ENCODE measurements at regions not wholly inside any gene's neighbourhood (a gene's known extent, or its start where the extent isn't known, plus 50 kb on each side); places are given as distances from the start of the nearest gene placed in this dataset.

- DNase-seq (ENCODE audit: low spot score in 2 of 2), result no peak
- intact Hi-C loops (cut with DNase I; ENCODE audit: low total_unique reads), result no loop called here
- no peak overlapping the region for H3K4me3 ChIP-seq (ENCODE audit: low read depth, poor library complexity, severe bottlenecking)
- TF ChIP-seq POLR2A (IDR thresholded peaks at IDR 0.05), result no peak
- TF ChIP-seq, protein P1, sequence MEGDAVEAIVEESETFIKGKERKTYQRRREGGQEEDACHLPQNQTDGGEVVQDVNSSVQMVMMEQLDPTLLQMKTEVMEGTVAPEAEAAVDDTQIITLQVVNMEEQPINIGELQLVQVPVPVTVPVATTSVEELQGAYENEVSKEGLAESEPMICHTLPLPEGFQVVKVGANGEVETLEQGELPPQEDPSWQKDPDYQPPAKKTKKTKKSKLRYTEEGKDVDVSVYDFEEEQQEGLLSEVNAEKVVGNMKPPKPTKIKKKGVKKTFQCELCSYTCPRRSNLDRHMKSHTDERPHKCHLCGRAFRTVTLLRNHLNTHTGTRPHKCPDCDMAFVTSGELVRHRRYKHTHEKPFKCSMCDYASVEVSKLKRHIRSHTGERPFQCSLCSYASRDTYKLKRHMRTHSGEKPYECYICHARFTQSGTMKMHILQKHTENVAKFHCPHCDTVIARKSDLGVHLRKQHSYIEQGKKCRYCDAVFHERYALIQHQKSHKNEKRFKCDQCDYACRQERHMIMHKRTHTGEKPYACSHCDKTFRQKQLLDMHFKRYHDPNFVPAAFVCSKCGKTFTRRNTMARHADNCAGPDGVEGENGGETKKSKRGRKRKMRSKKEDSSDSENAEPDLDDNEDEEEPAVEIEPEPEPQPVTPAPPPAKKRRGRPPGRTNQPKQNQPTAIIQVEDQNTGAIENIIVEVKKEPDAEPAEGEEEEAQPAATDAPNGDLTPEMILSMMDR (IDR thresholded peaks at IDR 0.05), result no peak
- 59 to 63% methylated on average over 2 of the region's 2 CpGs for WGBS, 2 donors
Measured at GRCh38 chr5:158430166-158430797, 571.3 kb upstream of the CLINT1 start.

- no peak overlapping the region for H3K4me3 ChIP-seq (ENCODE audit: low read depth, poor library complexity, severe bottlenecking)
- TF ChIP-seq, protein P1 (IDR thresholded peaks at IDR 0.05), result no peak
- no peak for TF ChIP-seq POLR2A (IDR thresholded peaks at IDR 0.05)
- DNase-seq (ENCODE audit: low spot score in 2 of 2), result no peak
- intact Hi-C loops (cut with DNase I; ENCODE audit: low total_unique reads), result no loop called here
- WGBS, 2 donors, result 36 to 37% methylated on average over 4 of the region's 4 CpGs
Measured at GRCh38 chr5:158429564-158429963, 570.6 kb upstream of the CLINT1 start.

DNA sequence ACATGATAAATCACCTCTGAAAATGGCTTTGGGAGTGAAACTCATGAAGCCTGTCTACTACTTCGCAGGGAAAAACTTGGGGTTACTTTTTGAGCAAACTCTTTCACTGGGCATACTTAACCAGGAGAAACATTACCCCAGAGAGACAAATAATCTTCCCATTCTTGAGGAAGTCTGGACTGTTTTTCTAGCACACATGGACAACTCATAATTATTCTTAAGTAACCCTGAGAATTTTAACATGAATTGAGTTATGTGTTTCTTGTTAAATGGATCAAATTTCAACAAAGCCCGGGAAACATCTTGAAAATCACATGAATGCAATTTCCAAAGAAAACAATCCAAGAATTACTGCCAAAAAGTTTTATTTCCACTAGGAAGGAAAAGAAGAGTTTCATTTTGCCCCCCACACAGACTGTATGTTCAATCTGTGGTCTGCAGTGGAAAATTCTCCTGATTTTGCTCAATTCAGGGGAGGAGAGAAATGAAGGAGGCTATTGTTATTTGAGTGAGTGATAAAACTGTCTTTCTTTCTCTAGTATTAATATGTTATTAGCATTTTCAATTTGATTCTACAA lies 564.8 kb upstream of the CLINT1 start:
- 46 to 47% methylated on average over 2 of the region's 2 CpGs for WGBS, 2 donors
- no peak for TF ChIP-seq POLR2A (IDR thresholded peaks at IDR 0.05)
- TF ChIP-seq, protein P1 (IDR thresholded peaks at IDR 0.05), result no peak
- no peak overlapping the region for H3K4me3 ChIP-seq (ENCODE audit: low read depth, poor library complexity, severe bottlenecking)
- intact Hi-C loops (cut with DNase I; ENCODE audit: low total_unique reads), result no loop called here
- no peak for DNase-seq (ENCODE audit: low spot score in 2 of 2)

GRCh38 chr5:158422653-158423515 lies 563.9 kb upstream of the CLINT1 start:
- intact Hi-C loops (cut with DNase I; ENCODE audit: low total_unique reads), result no loop called here
- no peak overlapping the region for H3K4me3 ChIP-seq (ENCODE audit: low read depth, poor library complexity, severe bottlenecking)
- DNase-seq (ENCODE audit: low spot score in 2 of 2), result no peak
- 79 to 92% methylated on average over 9 of the region's 9 CpGs for WGBS, 2 donors
- no peak for TF ChIP-seq POLR2A (IDR thresholded peaks at IDR 0.05)
- TF ChIP-seq, protein P1 (IDR thresholded peaks at IDR 0.05), result no peak

DNA sequence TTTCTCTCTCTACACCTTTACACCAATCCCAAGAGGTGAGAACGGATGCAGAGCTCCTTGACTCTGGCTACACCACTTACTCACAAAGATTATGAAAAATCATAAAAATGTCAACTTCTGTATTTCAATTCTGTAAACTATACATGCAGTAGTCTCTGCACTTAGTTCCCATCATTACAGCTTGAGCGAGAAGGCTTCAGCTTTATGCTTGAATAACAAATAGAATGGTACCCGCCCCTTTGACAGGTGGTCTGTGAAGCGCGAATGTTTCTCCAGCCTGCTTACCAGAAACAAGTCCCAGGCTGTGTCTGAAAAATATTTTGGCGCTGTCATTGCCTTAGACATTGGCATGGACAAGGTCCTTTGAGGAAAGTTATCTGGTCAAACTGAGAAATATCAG lies 562.4 kb upstream of the CLINT1 start:
- intact Hi-C loops (cut with DNase I; ENCODE audit: low total_unique reads), result no loop called here
- TF ChIP-seq, protein P1 (IDR thresholded peaks at IDR 0.05), result no peak
- no peak for TF ChIP-seq POLR2A (IDR thresholded peaks at IDR 0.05)
- 91 to 95% methylated on average over 6 of the region's 6 CpGs for WGBS, 2 donors
- DNase-seq (ENCODE audit: low spot score in 2 of 2), result no peak
- no peak overlapping the region for H3K4me3 ChIP-seq (ENCODE audit: low read depth, poor library complexity, severe bottlenecking)

Measured in lower leg skin (tissue), 4 donors.